COR-L47 (cell line): ENCODE measurements at regions not wholly inside any gene's neighbourhood (a gene's known extent, or its start where the extent isn't known, plus 50 kb on each side); places are given as distances from the start of the nearest gene placed in this dataset.

ENCODE experiments used
- DNase-seq: peaks from one replicate; lab custom pipeline; 2025; lab: John Stamatoyannopoulos, UW

DNA sequence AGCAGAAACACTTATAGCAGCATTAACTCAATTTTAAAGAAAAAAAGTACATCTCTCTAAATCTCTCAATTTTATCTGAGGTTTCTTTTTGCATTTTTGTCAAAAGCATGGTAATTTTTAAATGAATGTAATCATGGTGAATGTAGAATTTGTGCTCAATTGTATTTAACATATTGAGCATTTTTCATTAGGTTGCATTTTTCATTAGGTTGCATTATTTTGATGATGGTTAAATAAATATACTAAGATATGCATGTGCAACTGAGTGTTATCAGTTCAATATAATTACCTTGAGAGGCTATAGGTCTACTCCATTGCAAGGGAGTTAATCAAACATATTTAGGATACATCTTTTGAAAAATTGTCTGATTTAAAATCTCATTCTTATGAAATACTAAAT is 355.1 kb upstream of the SPTLC3 start:
- no peak for DNase-seq

DNA sequence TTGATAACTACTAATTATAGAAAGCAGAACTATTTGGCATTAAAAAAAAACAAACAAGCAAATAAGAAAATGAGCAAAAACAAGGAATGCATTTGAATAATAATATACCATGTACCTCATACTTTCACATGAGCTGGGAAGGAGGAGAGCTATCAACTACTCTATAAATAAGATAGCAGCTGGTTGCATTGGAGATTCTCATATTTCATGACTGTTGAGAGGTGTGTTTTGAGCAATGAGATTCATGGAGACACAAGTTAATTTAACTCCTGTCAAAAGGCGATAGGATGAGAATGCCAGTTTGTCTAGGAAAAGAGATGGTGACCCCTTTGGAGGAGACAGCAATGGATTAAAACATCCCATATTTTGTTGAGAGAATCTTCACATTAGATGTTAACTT is 348.8 kb upstream of the SPTLC3 start:
- DNase-seq: no peak

DNA sequence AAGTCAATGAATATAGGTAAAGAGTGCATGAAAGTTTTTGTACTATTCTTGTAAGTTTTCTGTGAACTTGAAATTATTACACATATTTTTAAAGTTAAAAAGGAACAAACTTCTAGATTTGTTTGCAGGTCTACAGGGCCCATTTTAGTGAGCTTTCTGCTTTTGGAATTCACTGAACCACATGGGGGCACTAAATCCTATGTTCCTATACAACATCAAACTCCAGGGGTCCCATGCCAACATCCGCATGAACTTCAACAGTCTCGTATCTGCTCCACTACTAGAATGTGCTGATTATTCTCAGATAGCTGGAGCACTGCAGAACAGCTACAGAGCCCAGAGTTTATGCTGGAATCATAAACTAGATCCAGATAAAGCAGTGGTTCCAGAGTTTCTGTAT is 347.9 kb upstream of the SPTLC3 start:
- DNase-seq: peak; percentile 10

DNA sequence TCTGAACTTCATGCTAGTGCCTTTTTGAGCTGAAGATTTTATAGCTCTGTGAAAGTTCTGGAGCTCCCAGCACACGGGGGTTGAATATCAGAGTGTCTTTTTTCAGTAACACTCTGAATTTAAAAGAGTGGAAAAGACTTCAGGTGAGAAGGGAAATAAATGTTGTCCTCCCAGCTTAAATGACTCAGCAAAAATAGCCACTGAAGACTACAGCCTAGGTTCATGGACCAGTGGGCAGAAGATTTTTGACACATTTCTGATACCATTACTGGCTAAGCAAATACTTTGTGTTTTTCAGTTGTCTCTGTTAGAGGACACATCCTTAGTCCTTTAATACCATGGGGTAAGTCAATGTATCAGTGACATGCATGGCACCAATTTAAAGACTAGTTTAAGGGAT is 338.5 kb upstream of the SPTLC3 start:
- DNase-seq: no peak

DNA sequence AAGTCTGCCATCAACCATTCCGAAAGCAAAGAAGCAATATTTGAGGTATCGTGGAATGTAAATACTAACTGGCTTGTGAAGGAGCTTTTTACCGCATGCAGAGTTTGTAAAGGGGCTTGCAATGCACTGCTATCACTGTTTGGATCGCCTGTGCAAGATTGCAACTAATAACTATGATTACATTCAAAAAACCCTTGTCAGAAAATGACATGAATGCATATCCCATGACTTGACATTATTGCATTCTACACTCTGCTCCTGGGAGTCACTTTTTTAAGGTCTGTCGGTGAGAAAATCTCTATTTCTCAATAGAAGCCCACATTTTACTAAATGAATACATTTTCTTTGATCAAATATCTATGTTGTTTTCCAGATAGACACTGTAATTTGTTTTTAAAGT is 335.4 kb upstream of the SPTLC3 start:
- peak; percentile 2 for DNase-seq

DNA sequence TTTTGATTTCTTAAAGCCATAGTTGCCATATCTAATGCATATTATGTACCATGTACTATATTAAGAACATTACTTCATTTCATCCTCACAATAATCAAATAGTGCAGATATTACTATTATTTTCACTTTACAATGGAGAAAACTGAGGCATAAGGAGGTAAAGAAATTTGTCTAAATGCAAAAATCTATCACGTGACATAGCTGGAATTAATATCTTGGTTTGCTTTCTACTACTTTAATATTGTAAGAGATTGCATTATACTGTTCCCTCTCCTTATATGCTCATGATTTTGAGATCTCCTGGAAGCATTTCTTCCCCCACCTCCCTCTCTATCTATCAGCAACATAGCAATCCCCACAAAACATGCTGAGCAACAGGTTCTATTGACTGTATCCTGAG is 330.8 kb upstream of the SPTLC3 start:
- no peak for DNase-seq

DNA sequence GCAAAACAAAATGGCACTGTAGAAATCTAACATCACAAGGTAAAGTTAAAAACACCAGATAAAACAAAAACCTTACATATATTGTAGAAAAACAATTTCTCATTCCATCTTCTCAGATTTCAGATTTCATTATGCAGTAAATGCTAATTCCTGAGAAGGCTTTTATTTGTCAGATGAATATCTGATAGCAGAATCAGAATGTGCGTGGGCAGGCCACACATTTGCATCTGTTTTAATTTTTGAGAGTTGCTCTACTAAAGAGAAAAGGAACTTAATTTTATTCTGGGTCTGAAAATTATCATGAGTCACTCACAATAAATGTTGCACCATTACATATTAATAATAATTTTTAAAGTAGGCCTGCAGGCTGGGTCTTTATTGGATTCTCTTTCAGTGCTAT is 329.3 kb upstream of the SPTLC3 start:
- no peak for DNase-seq

DNA sequence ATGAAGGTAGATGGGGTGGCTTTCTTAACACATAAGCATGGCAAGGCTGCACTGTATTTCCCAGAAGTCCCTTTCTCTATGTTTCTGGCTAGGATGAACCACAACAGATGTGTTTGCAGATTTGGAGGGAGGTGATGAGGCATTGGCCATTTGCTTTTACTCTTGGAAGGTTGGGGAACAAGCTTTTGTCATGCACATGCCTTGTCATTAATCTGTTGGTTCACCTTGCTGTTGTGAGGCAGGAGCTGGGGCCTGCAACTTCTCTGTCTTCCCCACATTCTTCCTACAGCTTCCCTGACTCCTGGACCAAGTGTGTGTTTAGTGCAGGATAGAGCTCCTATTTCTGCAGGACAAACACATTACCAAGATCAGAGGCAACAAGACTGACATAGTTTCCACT is 326.2 kb upstream of the SPTLC3 start:
- no peak for DNase-seq

DNA sequence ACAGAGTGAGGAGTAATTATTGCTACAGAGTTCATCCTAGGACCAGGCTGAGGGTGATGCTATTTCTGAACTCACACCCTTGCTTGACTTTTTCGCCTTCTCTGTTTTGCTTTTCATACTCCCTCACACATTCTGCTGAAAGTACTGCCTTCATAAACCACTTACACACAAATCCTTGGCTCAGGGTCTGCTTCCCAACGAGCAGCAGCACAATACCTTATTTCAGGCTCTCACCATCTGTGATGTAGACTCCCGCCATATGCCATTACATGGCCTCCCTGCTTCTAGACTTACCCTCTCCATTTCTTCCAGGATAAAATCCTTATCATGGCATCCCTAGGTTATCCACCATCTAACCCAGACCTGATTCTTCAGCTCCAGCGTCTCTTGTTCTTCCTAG is 321.3 kb upstream of the SPTLC3 start:
- no peak for DNase-seq

DNA sequence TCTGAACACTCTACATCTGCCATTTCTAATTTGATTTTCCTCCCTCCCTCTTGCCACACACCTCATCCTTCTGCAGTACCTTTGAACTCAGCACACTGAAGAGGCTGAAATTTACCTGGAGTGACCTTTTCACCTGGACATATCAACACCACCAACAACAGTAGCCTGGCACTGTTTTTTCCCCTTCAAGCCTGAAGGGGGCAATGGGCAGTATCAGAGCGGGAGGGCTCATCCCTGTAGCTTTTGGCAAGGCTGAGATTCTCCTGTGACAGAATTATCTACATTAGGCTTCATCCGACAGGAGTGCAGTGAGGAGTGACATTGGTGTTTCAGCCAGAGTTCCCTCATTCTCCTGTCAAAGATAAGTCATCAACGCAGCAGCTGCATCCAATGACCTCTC is 312.8 kb upstream of the SPTLC3 start:
- no peak for DNase-seq

DNA sequence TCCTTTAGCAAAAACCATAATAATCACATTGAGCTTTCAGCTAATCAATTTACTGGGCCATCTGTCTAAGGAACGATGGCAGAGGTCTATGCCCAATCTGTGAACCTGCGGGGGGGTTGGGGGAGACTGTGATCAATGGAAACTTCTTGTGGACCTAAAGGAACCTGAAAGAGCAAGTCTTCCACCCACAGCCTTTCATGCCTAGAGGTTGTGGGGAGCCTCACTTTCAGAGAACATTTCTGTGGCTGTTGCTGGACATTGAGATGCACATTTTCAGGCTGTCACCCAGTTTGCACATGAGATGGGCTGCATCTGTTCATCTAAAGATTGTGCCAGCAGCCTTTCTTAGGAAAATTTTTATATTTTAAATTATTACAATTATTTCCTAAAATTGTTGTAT is 310.0 kb upstream of the SPTLC3 start:
- DNase-seq: no peak

DNA sequence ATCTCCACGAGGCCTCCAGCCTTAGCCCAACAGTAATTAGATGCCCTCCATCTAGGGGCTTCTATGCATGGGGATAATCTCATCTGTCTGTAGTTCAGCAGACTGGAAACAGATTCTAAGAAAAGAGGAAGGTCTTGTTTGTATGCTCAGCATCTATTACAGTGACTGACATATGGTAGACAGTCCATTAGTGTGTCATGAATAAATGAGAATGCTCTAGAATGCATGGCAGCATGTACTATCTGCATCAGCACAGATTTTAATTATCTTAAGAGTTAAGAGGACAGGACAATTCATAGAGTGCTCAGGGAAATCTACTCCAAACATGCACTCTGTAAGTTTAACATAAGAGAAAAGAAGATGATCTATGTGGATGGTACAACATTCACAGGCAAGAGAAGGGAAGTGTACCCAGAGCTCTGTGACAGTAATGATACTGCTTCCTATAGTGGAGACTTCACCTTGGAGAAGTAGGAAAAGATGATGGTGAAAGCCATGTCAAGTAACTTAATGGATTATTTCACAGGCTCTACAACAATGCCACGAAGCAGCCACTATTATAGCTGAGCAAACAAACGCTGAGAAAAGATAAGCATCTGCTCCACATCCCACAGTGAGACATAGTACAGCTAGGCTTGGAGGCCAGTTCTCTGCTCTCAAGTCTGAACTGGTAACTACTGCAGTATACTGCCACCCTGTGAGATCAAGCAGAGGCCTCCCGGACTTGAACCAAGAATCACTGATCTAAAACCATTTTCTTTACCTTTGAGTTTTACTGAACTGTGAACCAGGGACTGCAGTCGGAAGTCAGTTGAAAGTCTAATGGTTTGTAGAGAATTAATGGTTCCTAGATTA is 309.2 kb upstream of the SPTLC3 start:
- DNase-seq: peak; percentile 14

DNA sequence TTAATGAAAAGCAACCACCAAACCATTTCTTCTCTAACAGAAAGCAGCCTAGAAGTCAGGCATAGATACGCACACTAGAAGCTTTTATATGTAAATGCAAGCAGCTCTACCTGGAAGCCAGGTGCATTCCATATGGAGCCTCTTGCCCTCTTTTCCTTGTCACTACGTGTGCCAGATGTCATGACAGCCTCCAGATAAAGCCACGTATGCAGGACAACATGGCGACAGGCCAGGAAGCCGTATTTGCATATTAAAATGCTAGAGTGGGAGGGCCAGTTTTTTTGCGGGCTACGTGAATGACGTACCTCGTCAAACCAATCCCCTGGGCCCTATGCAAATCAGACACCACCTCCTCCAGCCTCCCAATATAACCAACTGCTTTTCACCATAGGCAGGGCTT is 308.1 kb upstream of the SPTLC3 start:
- no peak for DNase-seq

DNA sequence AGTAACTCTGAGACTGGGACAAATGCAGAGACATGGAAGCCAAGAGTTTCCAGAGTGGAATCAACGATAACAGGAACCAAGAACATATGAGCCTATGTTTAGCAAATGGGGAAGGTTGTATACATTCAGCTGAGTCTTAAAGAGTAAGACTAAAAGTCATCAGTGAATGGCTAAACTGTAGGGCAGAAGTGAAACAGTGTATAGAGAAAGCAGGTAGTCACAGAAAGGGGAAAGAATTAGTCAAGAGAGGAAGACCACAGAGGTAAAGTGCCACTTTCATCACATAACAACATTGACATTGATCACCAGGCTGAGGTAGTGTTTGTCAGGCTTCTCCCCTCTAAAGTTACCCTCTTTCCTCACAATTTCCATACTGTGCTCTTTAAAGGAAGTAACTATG is 306.5 kb upstream of the SPTLC3 start:
- no peak for DNase-seq

DNA sequence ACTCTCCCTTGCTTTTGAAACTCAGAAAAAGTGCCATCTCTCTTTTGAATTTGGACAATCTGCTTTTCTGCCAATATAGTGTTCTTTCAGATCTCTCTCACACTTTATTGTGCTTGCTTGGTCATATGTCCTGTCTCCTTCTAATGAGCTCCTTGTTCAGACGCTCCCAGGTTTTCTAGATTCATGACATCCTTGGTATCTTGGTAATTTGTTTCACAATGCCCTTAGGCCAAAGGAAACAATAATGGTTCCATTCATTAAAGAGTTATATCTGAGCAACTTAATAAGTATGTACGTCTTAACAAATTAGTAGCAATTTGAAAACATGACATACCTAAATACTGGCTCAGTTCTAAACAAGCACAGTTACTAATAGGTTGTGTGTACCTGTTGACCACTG is 293.4 kb upstream of the SPTLC3 start:
- no peak for DNase-seq

DNA sequence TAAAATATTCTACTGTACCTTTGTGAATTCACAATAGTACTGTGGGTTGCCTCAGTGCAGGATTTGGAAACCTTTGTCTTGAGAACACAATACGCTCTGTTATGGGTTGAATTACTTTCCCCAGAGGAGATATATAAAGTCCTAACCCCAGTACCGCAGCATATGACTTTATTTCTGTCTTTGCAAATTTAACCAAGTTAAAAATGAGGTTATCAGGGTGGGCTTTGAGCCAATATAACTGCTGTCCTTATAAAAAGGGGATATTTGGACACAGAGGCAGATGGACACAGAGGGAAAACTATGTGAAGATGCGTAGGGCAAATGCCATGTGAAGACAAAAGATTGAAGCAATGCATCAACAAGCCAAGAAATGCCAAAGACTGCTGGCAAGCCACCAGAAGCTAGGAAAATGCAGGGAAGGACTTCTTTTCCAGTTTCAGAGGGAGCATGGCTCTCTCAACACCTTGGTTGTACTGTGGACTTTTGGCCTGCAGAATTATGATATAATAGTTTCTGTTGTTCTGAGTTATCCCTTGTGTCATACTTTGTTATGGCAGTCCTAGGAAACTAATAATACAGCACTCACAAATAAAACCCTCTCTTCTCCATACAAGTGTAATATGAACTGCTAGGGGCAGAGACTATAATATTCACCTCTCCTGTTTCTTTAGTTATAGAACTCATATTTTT is 292.6 kb upstream of the SPTLC3 start:
- DNase-seq: no peak

DNA sequence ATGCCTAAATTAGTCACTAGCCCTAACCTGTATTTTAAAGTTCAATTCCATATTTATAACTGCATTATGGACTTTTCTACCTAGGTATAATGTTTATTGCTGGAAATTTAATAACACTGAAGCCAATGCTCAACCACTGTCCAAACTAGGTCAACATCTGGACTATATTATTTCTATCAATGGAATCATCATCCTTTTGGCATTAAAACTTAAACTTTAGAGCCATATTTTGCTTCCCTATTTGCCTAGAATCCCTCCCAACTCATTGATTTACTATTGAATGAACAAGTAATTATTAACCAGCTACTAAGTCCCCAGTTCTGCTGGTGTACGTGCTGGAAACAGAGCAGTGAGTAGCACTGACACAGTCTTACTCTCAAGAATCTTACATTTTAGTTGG is 291.7 kb upstream of the SPTLC3 start:
- no peak for DNase-seq

DNA sequence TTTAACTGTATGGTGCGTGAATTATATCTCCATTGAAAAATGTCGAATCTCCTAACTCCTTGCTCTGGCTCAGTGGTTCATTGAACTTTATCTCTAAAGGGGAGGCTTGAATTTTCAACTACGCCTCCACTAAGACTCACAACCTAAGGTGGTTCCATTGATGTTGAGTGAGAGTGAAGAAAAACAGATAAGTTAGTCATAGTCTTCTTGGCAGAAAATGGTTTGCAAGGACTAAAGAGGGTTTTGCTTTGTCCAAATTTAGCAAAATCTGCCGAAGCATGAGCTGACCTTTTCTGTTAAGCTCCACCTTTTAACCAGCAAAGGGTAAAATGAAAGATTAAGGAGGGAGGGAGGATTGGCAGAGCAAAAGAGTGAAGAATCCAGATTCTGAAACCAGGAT is 290.2 kb upstream of the SPTLC3 start:
- DNase-seq: no peak

DNA sequence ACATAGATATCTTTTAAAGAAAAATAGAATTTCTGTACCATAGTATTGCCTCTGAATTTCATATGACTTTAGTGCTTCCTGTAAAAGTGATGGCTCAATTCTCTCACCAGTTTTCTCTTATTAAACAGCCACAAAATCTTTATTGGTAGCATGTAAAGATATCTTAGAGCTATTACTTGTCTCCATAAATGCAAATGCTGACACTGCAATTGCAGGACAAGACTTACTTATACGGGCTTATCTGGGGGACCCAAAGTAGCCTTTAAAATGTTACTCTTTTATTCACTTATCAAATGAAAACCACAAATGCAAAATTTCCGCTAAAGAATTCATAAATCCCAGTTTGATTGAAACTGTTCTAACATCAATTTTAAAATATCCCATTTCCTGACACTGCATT is 287.1 kb upstream of the SPTLC3 start:
- DNase-seq: no peak

DNA sequence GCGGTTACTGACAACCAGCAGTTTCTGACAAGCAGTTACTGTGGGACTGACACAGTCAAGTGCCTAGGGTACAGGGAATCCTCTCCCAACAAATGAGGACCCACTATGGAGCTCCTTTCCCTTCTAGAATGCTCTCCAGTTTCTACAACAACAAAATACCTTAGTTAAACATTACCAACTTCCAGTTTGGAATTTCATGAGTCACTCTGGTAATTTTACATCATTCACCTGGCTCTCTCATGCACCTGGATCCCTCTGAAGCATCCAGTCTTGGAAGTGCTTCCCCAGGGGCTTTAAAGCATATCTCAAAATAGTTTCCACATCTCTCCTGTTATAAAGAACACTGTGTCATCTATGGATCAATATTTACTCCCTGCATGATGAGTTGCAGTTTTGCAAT is 286.7 kb upstream of the SPTLC3 start:
- no peak for DNase-seq

DNA sequence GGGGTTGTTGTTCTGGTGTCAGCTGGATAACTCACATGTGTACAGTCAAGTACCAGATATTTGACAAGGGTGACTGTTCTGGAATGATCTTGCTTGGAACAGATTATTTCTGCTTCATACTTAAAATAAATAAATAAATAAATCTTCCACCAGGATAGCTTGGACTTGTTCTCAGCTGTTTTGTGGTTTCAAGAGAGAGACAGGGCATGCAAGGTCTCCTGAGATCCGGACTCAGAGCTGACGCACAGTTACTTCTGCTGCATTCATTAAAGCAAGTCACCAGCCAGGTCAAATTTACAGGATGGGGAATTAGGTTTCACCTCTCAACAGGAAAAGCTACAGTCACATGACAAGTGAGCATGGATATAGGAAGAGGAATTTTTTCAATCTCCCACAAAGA is 285.0 kb upstream of the SPTLC3 start:
- no peak for DNase-seq

DNA sequence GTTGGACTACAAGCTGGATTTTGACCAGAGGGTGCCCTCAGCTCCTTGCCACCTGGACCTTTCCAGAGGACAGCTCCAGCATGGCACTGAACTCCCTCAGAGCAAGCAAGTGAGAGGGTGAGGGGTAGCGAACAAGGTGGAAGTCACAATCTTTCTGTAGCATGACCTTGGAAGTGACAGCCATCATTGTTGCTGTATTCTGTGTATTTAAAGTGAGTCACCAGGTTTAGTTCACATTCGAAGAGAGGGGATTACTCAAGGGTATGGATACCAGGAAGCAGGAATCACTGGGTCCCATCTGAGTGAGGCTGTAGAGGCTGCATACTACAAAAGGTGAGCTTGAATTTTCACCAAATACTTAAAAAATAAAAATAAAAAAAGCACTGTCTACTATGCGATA is 280.0 kb upstream of the SPTLC3 start:
- DNase-seq: no peak

DNA sequence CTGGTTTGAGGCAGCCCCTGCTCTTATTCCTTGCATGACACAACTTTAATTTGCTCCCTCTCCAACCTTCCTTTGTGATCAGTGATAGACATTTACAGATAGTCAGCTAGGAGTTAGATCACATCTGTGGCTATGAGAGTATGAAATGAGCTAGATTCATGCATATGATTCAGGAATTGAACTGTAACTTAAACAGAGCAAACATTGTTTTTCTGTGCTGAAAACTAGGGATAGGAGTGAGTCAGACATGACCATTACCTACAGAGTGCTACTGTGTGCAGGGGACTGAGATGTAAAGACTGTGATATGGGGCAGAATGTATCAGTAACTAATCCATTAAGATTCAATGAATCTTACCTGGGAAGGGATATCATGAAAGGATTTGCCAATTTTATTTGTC is 279.4 kb upstream of the SPTLC3 start:
- DNase-seq: no peak

DNA sequence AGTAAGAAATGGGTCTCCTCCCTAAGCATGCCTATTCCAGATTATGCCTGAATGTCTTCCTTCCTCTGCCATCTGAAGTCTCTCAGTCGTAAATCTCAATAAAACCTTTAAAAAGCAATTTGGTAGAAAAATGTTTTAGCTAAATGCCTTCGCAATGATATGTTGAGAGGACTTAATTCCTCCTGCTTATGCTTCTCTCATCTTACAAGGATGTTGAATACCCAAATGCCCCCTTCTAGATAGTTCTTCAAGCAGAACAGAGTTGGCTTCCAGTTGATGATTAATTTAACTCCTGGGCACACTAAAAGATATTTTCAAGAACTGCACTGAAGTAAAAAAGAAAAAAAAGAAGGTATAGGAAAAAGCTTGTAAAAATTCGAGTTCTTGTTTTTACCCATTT is 275.0 kb upstream of the SPTLC3 start:
- DNase-seq: no peak
